Body of pancreas (tissue), 4 donors: ENCODE measurements at regions not wholly inside any gene's neighbourhood (a gene's known extent, or its start where the extent isn't known, plus 50 kb on each side); places are given as distances from the start of the nearest gene placed in this dataset.

Source experiments
- CTCF ChIP-seq, 7 experiments: fragments of 450-650 bp in 4 of 7; fragments of 200-600 bp in 3 of 7; sonication (generic) in 3 of 7; IDR thresholded peaks; one replicate each; pipeline ENCODE4 v1.5.1; 2016 to 2019; ENCODE audit warnings: antibody characterized with exemption in 7 of 7
- POLR2A ChIP-seq, 3 donors: fragments of 450-650 bp; IDR thresholded peaks; one replicate each; pipeline ENCODE4 v1.6.1; 2016; ENCODE audit warnings: antibody characterized with exemption in 3 of 3, mild to moderate bottlenecking in 2 of 3

- no peak for TF ChIP-seq CTCF (IDR thresholded peaks at IDR 0.05)
- no peak for TF ChIP-seq POLR2A (IDR thresholded peaks at IDR 0.05)
Observed at GRCh38 chr3:29033511-29033910, 247.4 kb upstream of the RBMS3 start.
